Muscle of back (tissue), 3 donors: ENCODE measurements at regions not wholly inside any gene's neighbourhood (a gene's known extent, or its start where the extent isn't known, plus 50 kb on each side); places are given as distances from the start of the nearest gene placed in this dataset.
"Not testable (repeated sequence)": the region's sequence is repeated elsewhere in the genome, so short reads cannot be mapped to it uniquely, and the experiment has no call there.

ENCODE experiments used
- DNase-seq, 3 donors: peaks; one replicate each; pipeline versions ENCODE4 v3.0.0 to v3.0.0-alpha.2; 2013

DNA sequence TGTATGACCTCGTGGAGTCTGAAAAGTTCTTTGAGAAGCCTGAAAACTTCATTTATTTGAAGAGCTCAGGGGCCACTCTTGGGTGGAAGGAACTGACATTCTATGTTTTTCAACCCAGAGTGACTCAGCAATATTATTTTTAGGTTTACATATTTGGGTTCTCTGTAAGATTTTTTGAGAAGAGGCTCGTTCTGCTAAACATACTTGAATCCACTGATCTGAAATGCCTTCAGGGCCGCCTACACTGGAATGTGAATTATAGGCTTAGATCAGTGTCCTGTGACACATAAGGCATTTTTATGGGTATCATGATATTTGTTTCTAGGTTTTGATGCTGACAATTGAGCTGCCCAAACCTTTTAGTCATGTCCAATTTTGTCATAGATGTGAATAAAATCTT is 86.2 kb downstream of the PSAT1 start:
- DNase-seq, result no peak

- no peak for DNase-seq
Measured at GRCh38 chr9:78386348-78386747, 89.4 kb downstream of the PSAT1 start.

GRCh38 chr9:78386773-78387172 is 89.8 kb downstream of the PSAT1 start:
- no peak for DNase-seq

- DNase-seq, result no peak
Measured at GRCh38 chr9:78393340-78393739, 96.4 kb downstream of the PSAT1 start.

GRCh38 chr9:78393932-78394331 is 97.0 kb downstream of the PSAT1 start:
- DNase-seq, result no peak

DNA sequence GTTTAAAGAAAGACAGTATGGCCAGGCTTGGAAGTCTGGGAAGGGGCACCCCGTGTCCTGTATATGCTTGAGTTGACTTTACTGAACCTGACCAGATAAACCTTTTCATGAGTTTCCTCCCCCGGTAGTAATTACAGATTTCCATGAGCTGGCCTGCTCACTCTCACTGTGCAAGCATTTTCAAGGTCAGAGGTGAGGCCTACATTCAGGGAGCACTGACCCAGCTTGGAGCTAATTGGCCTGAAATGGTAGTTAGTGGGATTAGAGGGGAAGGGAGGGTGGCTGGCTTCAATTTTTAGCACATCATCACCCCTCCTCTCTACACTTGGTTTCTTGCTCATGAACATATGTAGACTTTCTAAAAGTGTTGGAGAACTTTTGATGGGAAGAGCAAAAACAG is 99.2 kb downstream of the PSAT1 start:
- no peak for DNase-seq

DNA sequence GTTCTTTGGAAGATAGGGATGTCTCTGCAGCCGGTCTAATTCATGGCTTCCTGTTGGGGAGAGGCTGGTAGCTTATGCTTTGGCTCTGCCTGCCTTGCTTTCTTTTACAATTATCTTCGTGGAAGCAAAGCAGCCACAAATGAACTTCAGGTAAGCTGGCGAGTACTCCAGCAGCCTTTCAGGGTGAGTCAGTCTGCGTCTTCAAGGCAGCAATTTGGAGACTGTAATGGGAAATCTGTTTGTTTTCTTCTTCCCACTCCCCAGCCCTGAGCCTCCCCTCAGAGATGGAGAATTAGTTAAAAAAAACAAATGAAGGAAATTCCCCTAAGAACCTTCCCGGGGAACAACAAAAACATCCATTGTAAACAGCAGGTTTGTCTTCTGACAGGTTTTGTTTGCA is 100.1 kb downstream of the PSAT1 start:
- no peak for DNase-seq

GRCh38 chr9:78397454-78397853 is 100.5 kb downstream of the PSAT1 start:
- no peak for DNase-seq

- DNase-seq, result no peak
Measured at GRCh38 chr9:78399153-78399552, 102.2 kb downstream of the PSAT1 start.

GRCh38 chr9:78400496-78400895 is 103.6 kb downstream of the PSAT1 start:
- no peak for DNase-seq

DNA sequence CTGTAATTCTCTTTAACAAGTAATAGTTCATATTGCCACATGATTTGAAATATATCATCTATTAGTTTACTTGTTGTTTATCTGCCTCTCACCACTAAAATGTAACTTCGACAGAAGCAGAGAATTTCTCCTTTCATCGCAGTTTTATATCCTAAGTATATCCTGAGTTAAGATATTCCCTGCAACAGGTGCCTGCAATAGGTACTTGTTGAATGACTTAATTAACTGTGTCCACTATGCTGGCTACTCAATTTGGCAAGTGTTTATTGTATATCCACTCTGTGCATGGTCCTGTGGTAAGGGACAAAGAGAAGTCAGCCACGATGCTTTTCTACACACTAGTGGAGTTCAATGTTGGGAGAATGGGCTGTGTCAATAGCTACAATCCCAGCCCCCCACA is 108.5 kb downstream of the PSAT1 start:
- no peak for DNase-seq

GRCh38 chr9:78406146-78406545 is 109.2 kb downstream of the PSAT1 start:
- DNase-seq, result no peak

GRCh38 chr9:78406933-78407332 is 110.0 kb downstream of the PSAT1 start:
- no peak for DNase-seq

- DNase-seq, result no peak
Measured at GRCh38 chr9:78407636-78408312, 110.8 kb downstream of the PSAT1 start.

GRCh38 chr9:78408388-78408787 is 111.5 kb downstream of the PSAT1 start:
- DNase-seq, result no peak

DNA sequence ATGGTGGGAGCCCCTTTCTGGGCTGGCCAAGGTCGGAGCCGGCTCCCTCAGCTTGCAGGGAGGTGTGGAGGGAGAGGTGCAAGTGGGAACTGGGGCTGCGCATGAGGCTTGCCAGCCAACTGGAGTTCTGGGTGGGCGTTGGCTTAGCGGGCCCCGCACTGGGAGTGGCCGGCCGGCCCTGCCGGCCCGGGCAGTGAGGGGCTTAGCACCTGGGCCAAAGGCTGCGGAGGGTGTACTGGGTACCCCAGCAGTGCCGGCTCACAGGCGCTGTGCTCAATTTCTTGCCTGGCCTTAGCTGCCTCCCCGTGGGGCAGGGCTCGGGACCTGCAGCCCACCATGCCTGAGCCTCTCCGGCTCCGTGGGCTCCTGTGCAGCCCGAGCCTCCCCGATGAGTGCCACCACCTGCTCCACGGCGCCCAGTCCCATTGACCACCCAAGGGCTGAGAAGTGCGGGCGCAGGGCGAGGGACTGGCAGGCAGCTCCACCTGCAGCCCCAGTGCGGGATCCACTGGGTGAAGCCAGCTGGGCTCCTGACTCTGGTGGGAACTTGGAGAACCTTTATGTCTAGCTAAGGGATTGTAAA is 113.1 kb downstream of the PSAT1 start:
- not testable (repeated sequence) for DNase-seq

GRCh38 chr9:78422309-78422708 is 125.4 kb downstream of the PSAT1 start:
- DNase-seq, result no peak

GRCh38 chr9:78424299-78424698 is 127.4 kb downstream of the PSAT1 start:
- no peak for DNase-seq

GRCh38 chr9:78428640-78429039 is 131.7 kb downstream of the PSAT1 start:
- no peak for DNase-seq

DNA sequence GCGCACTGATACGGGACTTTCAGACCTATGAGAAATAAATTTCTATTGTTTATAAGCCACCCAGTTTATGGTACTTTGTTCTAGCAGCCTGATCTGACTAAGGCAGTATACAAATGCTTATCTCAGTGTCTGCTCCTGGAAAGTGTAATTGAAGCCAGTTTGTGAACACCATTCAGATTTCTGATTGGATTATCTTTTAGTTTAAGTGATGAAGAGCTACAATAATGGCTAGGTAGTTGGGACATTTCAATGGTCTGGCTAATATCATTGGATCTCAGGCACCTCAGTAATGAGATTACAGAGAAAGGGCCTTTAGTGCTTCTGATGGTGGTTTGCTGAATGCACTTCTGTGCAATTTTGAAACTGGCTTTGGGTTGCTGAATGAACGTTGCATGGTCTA is 133.5 kb downstream of the PSAT1 start:
- no peak for DNase-seq

- not testable (repeated sequence) for DNase-seq
Measured at GRCh38 chr9:78431039-78431438, 134.1 kb downstream of the PSAT1 start.

DNA sequence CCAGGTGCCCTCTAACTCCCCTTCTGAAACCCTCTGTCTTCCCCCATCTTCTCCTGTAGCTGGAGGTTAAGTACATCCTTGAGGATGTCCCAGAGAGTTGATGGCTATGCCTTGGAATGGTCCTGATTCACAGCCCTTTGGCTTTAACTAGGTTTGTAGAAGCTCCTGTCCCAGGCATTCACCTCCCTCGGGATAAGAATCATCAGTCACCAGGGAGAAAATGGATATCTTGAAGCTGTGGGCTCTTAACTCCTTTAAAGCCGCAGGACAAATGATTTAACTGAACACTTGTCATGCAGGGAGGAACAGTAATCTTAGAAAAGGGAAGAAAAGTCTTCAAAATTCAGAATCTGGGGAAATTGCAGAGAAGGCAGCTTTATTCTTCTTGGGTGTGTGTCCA is 139.9 kb downstream of the PSAT1 start:
- no peak for DNase-seq

GRCh38 chr9:78437296-78437695 is 140.4 kb downstream of the PSAT1 start:
- no peak for DNase-seq

DNA sequence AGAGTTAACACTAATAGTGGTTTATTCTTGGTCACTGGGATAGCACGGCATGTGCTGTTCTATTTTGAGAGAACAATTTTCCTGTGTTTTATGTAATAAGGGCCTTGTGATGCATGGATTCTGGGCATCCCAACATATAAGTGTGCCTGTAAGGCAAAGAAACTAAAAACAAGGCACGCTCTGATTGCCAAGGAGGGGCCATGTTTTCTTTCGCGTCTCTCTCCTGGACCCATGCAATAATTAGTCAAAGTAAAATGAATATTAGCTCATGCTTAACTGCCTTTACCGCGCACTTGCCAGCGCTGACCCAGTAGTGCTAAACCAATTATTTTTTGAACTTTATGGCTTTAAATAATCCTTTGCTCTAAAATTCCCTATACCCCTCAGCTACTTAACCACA is 140.9 kb downstream of the PSAT1 start:
- no peak for DNase-seq
